A673 (cell line): ENCODE measurements at regions not wholly inside any gene's neighbourhood (a gene's known extent, or its start where the extent isn't known, plus 50 kb on each side); places are given as distances from the start of the nearest gene placed in this dataset.

Experiments
- EZH2 ChIP-seq: fragments of 200-600 bp; sonication (generic); IDR thresholded peaks from 2 replicates; pipeline ENCODE4 v1.6.1; 2017; ENCODE audit warnings: borderline replicate concordance, low read depth, mild to moderate bottlenecking, mixed read lengths, antibody characterized with exemption, low read length; ENCODE audit not compliant: poor library complexity, severe bottlenecking
- TF ChIP-seq, protein P1 (sequence below): fragments of 300-800, 200-600 bp; sonication (generic); conservative IDR thresholded peaks from 2 replicates; pipeline ENCODE4 v1.5.1; 2017; ENCODE audit warnings: low read depth, mild to moderate bottlenecking, antibody characterized with exemption, low read length, moderate library complexity, mixed read lengths

DNA sequence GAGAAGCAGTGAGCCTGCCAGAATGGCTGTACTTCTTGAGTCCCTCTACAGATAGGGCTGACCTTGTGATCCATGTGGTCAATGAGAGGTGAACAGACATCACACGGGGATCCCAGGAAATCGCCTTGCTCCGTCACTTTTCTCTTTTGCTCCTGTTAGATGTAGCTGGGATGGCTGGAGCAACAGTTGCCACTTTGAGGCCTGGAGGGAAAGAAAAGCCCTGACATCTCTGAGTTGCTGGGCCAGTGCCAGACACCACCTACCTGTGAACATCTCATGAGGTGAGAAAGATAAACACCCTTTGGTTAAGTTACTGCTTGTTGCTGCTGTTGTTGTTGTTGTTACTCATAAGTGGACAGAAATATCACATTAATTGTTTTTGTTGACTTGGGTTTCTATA, 840.3 kb downstream of the TBC1D22A start:
- TF ChIP-seq, protein P1, sequence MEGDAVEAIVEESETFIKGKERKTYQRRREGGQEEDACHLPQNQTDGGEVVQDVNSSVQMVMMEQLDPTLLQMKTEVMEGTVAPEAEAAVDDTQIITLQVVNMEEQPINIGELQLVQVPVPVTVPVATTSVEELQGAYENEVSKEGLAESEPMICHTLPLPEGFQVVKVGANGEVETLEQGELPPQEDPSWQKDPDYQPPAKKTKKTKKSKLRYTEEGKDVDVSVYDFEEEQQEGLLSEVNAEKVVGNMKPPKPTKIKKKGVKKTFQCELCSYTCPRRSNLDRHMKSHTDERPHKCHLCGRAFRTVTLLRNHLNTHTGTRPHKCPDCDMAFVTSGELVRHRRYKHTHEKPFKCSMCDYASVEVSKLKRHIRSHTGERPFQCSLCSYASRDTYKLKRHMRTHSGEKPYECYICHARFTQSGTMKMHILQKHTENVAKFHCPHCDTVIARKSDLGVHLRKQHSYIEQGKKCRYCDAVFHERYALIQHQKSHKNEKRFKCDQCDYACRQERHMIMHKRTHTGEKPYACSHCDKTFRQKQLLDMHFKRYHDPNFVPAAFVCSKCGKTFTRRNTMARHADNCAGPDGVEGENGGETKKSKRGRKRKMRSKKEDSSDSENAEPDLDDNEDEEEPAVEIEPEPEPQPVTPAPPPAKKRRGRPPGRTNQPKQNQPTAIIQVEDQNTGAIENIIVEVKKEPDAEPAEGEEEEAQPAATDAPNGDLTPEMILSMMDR, result no peak
- TF ChIP-seq EZH2, result no peak
